Medulla oblongata (tissue), 1 donor: ENCODE measurements at regions not wholly inside any gene's neighbourhood (a gene's known extent, or its start where the extent isn't known, plus 50 kb on each side); places are given as distances from the start of the nearest gene placed in this dataset.
A peak's percentile ranks its signal among the peaks of the same experiment; 100 is the strongest.
"Not testable (repeated sequence)": the region's sequence is repeated elsewhere in the genome, so short reads cannot be mapped to it uniquely, and the experiment has no call there.

Experiments
- DNase-seq: peaks from one replicate; pipeline ENCODE4 v3.0.0-alpha.2; 2015; ENCODE audit errors: extremely low spot score

DNA sequence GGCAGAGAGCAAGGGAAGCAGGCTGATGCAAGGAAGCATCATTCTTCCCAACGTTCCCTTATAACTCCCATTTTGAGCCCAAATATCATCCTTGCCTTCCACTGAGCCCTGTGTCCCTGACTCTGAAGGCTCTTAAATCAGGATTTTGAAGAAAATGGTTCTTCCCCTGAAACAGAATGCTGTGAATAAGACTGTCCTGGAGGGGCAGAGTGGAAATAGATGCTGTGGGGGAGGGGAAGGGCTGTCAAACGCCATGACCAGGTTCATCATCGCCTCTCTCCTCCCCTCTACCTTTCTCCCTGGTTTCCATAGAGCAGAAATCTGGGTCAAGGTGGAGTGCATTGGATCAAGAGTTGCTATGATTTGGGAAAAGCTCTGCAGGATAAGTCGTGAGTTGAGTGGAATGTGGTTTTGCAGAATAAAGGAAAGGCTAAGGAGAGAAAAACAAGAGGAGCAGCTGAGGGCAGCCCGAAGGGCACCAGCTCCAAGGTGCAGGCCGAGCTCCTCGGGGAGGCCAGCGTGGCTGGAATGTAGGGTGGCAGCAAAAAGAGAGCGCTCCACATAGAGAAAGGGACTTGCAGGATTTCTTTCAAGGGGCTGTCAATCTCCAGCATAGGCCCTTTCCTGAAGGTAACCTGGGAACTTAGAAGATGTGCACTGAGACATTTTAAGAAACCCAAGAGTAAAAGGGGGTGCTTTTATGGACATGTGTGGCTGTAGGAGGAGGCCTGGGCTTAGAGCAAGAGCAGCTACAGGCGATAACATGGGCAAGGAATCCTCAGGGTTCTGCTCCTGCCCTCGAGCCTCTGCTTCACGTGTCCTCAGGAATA lies 120.8 kb upstream of the CDYL start:
- DNase-seq = no peak

DNA sequence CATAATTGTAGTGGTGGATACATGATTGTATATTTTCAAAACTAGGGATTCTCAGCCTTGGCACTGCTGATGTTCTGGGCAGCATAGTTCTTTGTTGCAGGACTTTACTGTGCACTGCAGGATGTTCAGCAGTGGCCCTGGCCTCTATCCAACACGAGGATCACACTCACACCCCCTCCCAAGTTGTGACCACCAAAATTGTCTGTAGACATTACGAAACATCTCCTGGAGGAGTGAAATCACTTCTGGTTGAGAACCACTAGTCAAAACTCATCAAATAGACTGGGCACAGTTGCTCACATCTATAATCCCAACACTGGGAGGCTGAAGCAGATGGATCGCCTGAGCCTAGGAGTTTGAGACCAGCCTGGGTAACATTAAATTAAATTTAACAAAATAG lies 123.1 kb upstream of the CDYL start:
- no peak for DNase-seq

DNA sequence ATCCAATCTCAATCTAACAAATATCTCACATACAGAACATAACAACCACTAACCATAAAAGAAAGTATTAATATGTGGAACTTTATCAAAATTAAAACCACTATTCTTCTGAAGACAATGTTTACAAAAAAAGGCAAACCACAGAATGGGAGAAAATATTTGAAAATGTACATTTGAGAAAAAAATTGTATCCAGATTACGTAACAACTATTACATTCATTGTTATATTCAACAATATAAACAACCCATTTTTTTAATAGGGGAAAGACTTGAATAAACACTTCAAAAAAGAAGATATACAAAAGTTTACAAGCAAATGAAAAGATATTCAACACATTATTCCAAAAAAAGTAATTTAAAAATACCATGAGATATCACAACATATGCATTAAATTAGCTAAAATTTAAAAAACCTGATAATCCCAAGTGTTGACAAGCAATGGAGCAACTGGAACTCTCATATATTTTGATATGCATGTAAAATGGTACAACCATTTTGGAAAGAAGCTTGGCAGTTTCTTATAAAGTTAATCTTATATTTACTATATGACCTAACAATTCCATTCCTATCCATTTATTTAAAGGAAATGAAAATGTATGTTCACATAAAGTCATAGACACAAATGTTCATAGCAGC lies 124.3 kb upstream of the CDYL start:
- DNase-seq = no peak

DNA sequence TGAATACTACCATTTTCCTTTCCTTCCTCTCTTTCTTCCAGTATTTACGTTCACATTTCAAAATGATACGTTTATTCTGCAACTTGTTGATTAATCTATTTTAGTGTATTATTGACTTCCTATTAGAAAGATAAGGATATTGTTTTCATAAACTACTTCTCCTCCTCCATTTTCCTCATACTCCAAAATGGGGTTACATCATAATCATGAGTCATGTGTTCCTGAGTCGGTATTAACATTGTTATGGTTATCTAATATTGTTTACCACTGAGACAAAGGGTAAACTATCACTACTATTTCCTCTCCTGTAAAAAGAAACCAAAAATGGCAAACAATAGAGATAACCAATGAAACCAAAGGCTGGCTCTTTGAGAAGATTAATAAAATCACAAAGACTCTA lies 126.5 kb upstream of the CDYL start:
- no peak for DNase-seq

DNA sequence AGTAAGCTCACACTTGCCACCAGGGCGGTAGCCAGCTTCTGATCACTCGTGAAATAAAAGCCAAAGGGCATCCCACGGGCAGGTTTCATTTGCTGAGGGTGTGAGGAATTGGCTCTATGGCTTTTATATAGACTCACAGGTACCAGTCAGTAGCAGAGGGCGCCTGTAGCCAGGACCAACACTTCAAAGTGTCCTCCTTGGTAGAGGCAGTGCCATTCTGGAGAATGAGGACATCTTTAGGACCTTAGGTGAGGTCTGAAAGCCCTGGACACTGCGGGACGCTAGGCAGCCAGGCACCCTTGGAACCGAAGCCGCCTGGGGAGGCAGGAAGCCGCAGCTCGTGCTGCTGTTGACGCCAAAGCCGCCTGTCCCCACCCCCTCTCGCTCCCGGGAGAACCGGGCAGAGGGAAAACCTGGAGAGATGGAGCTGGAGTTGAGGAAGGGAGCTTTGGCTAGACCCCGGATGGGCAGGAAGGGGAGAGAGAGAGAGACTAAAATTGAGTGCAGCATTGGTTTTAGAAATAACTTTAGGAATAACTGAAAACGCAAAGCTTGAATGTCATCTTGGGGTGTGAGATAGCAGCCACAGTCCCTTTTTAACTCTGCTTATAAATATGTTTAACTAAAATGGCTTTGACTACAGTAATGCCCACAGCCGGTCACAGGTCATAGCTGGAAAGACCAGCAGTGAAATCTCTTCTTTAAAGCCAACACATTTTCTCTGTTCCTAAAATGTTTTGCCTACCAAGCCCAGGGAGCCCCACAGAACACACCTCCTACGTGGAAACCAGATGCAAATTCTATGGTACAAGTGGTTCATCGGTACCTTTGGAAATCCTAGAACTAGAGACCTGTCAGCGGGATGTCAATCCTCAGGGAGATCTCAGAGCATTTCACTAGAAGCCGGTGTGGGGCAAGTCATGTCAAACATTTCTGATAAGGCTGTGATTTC lies 128.5 kb upstream of the CDYL start:
- DNase-seq = peak; percentile 70

DNA sequence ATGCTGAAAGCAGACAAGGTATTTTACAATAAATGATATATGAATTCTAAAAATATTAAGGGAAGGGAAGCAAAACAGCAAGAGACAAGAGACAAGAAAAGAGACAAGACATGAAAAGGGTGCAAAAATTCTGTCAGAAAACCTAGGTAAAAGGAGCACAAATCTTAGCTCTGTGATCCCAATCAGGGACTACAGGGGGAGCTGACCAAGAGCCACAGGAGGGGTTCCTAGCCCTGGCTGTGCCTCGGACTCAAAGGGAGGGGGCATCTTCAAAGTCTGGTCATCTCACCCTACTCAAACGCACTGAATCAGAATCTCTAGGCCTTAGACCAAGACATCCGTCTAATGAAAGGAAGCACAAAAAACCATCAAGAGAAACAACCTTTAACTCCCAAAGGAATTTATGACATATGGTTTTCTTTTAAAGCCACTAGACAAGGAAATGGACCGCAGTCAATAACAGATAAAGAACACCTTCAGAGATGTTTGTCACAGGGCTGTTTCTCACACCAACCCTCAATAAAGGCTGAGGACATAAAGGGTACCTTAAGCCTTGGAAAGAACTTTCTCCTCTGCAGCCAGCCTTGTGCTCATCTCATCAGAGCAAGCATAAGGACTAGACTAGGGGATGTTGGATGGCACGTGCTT lies 130.4 kb upstream of the CDYL start:
- DNase-seq = no peak

DNA sequence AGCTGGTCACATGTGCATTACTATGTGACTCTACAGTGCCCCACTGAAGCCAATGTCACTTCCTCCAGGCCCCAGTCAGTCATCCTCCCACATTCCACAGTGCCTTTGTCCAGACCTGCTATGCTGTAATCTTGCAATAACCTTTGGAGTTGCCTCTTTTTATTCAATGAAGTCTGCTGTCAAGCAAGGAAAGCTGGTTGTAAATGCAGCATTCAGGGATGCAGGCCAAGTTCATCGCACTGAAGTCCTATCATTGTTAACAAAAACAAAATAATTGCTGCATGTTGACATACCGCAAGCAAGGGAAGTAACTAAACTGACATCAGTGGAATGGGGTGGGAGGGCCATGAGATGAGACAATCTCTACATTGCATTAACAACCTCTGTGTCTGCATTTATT lies 131.2 kb upstream of the CDYL start:
- DNase-seq = no peak

DNA sequence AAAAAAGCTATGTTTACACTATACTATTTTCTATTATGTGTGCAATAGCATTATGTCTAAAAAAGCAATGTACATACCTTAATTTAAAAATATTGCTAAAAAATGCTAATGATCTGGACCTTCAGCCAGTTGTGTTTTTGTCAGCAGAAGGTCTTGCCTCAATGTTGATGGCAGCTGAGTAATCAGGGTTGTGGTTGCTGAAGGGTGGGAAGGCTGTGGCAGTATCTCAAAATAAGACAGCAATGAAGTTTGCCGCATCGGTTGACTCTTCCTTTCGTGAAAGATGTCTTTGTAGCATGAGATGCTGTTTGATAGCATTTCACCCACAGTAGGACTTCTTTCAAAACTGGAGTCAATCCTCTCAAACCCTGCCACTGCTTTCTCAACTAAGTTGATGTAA lies 134.7 kb upstream of the CDYL start:
- DNase-seq = no peak

DNA sequence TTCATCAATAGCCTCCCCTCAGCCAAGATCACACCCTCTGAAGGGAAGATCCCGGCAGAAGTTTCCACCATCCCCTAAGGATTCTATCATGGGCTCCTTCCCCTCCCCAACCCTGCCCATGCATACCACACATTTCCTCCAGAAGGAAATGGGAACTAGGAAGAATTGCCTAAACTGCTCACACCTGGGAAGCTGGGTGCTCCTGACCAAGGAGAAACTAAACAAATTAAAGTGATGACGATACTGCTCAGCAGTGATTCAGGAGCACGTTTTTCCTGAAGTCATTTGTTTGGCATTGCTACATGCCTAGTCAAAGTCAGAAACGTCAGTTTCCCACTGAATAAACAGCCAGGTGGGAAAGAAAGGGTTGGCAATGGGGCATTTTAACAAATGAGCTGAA lies 136.1 kb upstream of the CDYL start:
- DNase-seq = no peak

DNA sequence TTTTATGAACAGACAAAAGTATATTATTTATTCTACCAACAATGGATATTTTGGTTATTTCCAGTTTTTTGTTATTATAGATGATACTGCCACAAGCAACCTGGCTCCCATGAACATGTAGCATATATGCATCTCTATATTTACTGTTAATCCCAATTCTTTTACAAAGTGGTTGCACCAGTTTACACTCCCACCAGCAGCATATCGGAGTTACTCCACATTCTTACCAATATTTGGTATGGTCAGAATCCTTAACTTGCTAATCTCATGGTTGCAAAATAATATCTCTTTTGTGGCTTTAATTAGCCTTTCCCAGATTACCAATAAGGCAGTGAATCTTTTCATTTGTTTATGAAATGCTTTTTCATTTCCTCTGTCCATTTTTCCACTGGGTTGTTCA lies 137.6 kb upstream of the CDYL start:
- no peak for DNase-seq

DNA sequence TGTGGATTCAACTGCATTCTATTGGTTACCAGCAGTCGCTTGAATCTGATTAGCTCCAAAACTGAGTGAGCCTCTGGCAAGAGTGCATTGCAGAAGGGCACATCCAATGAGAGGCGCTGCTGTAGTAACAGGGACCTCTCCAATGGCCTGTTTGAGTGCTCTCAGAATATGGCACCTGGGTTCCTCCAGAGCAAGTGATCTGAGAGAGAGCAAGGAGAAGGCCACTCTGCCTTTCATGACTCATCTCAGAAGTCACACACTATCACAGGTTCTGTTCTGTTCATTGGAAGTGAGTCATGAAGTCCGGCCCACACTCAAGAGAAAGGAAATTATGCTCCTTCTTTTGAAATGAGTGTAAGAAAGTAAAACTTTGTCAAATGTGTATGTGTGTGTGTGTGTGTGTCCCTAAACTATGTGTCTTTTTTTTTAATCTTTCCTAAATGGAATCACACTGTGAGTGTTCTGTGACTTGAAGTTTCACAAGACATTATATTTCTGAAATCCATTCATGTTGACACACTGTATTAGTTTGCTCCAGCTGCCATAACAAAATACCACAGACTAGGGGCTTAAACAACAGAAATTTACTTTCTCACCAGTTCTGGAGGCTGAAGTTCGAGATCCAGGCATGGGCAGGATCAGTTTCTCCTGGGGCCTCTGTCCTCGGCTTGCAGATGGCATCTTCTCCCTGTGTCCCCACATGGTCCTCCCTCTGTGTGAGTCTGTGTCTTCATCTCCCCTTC lies 138.3 kb upstream of the CDYL start:
- no peak for DNase-seq

DNA sequence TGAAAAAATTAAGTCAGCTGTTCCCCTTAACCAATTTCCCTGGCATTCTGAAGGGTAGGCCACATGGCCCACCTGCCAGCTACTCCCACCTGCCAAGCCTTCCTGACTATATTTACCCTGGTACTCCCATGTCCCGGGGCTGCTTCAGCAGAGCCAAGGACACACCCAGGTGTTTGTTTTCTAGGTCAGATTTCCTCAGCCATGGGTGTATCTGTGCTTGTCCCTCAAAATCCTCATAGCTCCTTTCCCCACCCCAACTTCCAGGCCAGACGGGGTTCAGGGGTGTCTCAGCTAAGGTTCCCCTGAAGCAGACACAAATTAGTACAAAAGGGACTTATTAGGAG lies 139.4 kb upstream of the CDYL start:
- DNase-seq = no peak

DNA sequence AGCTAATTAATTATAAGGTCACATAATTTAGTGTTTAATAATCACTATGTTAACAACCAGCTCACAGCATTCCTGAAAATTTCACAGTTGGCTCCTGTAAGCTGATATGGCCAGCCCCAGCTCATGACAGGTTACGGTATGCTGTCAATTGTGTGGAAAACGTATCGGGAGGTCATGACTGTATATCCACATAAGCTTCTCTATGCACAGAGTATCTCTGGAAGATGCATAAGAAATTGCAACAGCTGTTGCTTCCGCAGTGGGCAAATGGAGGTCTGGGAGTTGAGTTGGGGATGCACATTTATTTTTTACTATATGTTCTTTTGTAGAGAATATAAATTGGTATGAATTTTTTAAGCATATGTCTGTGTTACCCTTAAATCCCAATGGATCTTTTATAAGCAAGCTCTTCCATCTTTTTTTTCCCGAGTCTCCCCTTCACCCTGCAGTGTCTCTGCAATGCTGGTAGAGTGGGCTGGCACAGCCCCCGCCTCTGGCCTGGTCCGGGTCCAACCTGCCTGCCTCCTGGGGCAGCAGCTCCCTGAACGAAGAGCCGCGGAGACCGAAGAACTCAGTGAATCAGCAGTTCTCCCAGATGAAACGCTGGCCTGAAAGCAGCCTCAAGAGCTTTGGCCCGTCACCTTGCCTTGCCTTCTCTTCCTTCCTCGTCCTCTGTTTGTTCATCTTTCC lies 139.9 kb upstream of the CDYL start:
- no peak for DNase-seq

DNA sequence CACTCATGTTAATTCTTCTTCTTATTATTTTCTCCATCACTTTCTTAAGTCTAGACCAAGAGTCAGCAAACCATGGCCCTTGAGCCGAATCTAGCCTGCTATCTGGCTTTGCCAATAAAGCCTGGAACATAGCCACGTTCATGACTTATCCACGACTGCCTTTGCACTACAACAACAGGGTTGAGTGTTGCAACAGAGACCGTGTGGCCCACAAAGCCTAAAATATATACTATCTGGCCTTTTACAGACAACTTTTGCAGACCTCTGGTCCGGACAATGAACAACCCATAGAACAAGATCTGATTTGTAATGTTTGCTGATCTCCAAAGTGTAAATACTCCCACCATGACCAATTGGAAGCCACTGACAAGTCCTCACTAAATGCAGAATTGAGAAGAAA lies 140.5 kb upstream of the CDYL start:
- no peak for DNase-seq

DNA sequence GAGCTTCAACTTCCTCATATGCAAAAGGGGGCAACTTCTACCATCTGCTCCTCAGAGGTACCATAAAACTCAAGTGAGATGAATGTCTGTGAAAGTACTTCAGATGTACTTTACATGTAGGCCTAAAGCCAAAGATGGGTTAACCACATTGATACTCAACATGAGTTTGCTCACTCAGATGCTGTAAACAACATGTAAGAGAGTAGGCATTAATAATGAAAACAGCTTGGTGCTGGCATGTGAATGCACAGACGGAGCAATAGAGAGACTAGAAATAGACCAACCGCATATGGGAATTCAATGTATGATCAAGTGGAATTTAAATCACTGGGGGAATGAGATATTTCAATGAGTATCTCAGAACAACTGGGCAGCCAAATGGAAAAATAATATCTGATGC lies 143.8 kb upstream of the CDYL start:
- no peak for DNase-seq

DNA sequence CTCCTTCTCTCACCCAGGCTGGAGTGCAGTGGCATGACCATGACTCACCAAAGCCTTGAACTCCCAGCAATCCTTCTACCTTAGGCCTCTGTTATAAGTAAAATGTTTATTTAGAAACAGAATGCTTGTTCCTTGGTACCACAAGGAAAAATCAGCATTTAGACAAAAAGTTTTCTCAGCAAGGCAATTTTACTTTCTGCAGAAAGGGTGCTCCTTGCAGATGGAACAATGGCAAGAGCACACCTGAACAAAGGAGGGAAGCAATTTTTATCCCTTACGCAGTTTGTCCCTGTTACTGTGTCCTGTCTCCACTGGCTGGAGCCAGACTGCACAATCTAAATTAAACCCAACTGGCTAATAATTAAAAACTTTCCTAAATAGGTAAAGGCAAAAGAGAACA lies 146.4 kb upstream of the CDYL start:
- DNase-seq = not testable (repeated sequence)

DNA sequence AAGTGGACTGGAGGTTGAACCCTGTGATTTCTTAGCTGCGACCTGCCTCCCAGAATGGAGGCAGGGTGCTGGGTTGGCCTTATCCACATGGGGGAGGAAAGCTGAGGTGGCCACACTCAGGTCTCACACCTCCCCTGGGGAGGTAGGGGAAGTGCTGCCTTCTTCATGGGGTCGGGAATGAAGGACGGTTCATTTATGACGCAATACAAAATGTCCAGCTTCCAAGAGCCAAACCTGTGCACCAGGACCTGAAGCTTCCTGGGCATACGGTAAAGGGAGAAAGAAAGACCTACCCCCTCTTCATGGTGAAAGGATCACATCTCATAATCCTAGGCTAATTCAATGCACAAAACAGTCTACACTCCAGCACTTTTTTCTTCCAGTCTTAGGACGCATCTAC lies 150.6 kb upstream of the CDYL start:
- no peak for DNase-seq

DNA sequence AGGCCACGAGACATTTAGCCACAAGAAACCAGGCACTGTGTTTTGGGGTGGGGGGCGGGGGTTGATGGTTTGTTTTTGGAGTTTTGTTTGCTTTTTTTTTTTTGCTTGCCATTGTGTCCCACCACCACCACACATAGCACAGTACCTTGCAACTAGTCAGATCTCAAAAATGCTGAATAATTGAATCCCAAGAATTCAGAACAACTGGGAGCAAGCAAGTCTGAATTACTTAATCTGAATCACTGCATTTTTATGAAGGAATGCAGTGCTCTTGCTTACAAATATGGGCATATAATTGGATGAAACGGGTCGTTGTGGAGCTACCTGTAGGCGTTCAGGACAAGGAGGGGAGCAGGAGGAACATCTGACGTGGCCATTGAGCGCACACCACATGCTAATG lies 151.5 kb upstream of the CDYL start:
- no peak for DNase-seq

DNA sequence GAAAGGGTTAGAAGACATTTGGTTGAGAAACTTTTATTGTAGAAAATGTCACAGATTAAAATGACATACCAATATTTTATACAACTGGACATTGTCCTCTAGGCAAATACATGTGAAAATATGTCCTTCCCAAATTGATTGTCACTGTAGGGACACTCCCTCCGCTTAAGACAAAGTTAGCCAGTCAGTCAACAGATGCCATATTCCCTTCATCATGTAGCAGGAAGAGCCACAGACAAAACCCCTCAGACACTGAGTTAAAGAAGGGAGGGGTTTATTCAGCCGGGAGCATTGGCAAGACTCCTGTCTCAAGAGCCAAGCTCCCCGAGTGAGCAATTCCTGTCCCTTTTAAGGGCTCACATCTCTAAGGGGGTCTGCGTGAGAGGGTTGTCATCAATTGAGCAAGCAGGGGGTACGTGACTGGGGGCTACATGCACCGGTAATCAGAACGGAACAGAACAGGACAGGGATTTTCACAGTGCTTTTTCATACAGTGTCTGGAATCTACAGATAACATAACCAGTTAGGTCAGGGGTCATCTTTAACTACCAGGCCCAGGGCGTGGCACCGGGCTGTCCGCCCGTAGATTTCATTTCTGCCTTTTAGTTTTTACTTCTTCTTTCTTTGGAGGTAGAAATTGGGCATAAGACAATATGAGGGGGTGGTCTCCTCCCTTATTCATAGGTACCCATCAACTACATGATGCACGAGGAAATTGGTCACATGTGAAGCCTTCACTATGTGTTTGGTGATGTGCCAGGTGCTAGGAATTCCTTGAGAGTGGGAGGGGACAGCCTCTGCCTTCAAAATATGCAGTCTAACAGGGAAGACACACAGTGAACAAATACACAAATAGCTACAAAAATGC lies 155.7 kb upstream of the CDYL start:
- DNase-seq = no peak

DNA sequence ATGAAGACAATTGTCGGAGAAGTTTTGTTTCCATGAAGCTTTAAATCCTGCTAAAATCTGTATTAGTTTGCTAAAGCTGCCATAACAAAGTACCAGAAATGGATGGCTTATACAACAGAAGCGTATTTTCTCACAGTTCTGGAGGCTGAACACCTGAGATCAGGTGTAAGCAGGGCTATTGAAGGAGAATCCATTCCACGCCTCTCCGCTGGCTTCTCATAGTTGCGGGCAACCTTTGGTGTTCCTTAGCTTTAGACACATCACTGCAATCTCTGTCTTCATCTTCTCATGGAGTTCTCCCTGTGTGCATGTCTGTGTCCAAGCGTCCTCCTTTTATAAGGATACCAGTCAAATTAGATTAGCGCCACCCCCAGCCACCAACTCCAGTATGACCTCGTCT lies 159.9 kb upstream of the CDYL start:
- DNase-seq = no peak
